EL (cell line): ENCODE measurements at regions not wholly inside any gene's neighbourhood (a gene's known extent, or its start where the extent isn't known, plus 50 kb on each side); places are given as distances from the start of the nearest gene placed in this dataset.
A peak's percentile ranks its signal among the peaks of the same experiment; 100 is the strongest.

Source experiments
- DNase-seq: peaks from one replicate; pipeline ENCODE4 v3.0.0-alpha.2; 2016

GRCh38 chr2:12221584-12221983 lies 475.2 kb downstream of the LPIN1 start:
- DNase-seq = no peak

DNA sequence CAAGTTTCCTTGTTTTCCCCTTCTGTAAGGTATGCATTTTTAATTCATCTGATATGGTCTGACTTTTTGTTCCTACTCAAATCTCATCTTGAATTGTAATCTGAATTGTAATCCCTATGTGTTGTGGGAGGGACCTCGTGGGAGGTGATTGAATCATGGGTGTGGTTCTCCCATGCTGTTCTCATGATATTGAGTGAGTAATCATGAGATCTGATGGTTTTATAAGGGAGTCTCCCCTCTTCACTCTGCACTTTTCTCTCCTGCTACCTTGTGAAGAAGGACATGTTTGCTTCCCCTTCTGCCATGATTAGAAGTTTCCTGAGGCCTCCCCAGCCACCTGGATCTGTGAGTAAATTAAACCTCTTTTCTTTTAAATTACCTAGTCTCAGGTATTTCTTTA lies 476.1 kb downstream of the LPIN1 start:
- no peak for DNase-seq

DNA sequence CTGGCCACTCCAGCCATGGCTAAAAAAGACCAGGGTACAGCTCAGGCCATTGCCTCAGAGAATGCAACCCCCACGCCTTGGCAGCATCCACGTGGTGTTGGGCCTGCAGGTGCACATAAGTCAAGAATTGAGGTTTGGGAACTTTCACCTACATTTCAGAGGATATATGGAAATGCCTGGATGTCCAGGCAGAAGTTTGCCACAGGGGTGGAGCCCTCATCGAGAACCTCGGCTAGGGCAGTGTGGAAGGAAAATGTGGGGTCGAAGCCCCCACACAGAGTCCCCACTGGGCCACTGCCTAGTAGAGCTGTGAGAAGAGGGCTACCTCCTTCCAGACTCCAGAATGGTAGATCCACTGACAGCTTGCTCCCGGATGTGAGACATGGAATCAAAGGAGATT lies 477.3 kb downstream of the LPIN1 start:
- no peak for DNase-seq

DNA sequence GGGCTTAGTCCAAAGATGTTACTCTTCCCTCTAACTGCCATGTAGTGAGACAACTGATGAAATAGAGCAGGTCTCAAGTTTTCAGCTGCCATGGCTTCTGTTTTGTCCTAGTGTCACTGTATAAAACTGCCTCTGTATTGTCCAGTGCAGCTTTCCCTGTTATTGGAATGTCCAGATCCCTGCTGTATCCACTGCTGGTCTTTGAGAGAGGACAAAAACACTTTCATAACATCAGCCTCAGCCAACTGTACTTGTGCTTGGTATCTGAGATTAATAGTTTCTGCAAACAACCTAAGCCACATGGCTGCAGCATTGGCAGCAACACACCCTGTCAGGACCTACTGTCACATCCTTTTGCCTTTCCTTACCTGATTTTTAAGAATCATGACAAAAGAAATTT lies 480.2 kb downstream of the LPIN1 start:
- DNase-seq = no peak

DNA sequence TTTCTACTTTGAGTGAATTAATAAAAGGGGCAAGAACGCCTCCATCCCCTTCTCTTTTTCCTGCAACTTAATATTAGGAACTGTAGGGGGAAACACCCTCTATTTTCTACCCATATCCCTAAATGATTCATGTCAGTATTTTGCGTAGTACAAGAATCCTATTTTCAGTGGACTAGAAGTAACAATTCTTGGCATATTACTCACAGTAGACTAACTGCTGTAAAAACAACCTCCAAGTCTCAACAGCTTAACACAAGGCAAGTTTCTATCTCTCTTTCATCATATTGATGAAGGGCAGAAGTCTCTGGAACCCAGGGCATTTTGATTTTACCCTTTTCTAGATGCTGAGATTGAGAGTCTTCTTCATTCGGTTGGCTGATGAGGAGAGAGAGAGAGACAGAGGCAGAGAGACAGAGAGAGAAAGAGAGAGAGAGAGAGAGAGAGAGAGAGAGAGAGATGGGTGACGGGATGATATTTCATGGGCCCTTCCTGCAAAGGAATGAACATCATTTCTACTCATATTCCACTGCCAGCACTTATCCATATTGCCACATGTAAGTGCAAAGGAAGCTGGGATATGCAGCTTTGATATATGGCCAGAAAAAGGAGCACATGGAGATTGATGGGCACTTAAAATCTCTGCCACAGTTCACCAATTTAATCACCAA lies 481.6 kb downstream of the LPIN1 start:
- peak; percentile 52 for DNase-seq

DNA sequence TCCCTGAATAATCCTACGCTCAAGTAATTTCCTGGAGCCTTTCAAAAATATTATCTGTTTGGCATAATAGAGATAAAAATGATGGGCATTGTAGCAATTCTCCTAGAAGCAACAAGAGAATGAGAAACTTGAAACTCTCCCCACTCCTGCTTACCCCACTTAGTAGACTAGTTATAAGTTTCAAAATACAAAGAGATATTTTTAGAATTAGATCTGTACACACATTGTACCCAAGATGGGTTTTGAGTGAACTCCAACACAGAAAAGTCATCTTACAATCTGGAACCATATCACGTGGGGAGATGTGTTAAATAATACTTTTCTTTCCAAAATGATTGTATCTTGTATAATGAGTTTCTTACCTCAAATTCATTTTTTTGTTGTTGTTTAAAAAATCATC lies 484.9 kb downstream of the LPIN1 start:
- DNase-seq = no peak

DNA sequence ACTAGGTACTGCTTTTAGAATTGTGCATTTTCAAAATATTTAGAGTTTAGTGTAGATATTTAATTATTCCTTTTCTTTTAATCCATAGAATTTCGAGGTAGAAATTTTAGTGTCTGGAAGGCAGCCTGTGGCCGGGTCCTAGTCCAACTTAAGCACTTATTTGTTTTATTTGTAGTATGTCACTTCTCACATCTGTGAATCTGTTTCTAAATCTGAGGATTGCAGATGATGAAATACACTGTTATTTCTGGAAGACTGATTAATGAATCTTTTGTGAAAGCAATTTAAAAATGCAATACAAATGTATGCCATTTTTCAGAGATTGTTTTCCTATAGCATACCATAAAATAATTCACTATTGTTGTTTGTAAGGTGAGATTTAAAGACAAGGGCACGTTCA lies 483.9 kb upstream of the TRIB2 start:
- no peak for DNase-seq

DNA sequence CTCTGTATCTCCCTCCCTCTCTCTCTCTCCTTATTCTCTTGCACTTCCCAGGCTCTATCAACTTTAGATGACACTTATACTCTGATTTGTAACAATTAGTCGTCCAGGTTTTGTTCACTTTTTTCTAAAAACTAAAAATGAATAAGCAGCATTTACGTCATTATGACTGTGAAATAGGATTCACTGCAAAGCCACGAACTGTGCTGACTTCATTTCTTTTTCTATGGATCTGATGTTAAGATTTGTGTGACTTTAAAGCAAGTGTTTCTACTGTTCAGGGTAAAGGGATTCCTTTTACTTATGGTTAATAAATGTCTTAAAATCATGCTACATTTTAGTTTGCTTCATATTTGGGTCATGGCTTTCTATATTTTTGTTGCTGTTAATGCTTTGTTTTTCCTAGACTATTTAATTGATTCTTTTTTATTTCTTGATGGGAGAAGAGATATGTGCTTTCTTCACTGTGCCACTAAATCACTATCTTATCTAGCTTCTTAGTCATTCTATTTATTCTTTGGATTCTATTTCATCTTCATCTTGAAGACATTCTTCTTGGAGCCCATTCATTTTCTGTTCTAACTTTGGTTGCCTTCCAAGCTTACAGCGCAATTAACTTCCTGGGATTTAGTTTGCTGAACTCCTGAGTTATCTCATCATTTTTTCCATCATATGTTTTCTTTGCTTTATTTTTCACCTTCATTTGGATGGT lies 480.4 kb upstream of the TRIB2 start:
- no peak for DNase-seq

DNA sequence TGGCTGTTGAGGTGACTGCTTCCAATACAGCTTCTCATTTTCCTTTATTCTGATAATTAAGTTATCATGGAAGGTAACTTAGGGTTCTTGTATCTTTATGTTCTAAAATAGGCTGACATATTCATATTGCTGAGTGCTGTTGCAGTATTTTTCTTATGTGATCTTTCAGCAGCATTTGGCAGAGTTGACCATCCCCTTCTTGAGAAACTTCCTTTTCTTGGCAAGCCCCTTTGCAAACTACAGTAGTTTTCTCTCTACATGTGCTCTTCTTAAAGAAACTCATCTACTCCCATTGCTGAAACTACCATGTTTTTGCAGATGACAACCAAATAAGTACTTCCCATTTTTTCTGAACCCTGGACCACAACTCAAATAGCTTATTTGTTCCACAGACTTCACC lies 476.5 kb upstream of the TRIB2 start:
- no peak for DNase-seq

DNA sequence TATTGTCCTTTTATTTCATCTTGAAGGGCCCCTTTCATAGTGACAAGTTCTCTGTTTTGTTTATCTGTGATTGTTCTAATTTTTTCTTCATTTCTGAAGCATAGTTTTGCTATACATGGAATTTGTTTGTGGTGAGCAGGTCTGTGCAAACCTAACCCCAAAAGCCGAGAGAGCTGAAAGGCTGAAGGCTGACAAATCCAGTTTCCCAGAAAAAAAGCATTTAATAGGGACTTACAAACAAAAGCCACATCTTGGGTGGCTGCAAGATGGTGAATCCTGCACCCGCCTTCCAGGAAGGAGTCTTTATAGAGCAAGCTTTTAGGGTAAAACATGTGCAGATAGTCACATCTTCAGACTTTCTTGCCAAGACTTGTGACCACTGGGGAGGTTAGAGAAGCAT lies 473.4 kb upstream of the TRIB2 start:
- peak; percentile 19 for DNase-seq

GRCh38 chr2:12244070-12244469 lies 472.7 kb upstream of the TRIB2 start:
- peak; percentile 47 for DNase-seq

DNA sequence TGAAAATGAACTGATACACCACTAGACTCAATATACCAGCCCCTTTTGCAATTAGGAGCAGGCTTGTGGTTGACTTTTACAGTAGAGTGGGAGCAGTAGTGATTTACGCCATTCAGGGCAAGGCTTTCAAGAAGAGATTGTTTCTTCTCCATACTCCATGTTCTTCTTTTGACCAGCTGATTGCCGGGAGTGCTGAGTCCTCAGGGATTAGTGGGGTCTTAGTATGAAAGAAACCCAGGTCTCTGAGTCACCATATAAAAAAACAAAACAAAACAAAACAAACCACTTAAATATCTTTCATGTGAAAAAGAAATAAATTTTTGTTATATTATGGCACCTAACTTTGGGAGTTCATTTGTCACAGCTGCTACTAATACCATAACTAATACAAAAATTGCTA lies 465.6 kb upstream of the TRIB2 start:
- no peak for DNase-seq

DNA sequence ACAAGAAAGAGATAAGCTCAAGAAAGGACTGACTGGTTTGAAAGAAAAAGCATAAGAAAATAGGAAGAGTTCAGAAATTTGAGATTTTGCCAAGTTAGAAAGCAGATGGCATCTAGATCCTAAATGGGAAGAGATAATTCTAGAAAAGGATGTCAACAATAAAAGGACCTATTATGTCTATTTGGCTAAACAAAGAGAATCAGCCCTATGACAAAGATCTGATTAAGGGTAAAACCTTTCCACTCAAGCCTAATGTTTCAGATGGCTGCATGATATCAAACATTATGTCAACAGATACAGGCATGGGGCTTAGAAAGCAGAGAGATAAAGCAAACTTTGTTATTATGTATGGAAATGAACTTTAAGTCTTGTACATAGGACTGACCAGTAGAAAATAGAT lies 465.0 kb upstream of the TRIB2 start:
- DNase-seq = no peak

DNA sequence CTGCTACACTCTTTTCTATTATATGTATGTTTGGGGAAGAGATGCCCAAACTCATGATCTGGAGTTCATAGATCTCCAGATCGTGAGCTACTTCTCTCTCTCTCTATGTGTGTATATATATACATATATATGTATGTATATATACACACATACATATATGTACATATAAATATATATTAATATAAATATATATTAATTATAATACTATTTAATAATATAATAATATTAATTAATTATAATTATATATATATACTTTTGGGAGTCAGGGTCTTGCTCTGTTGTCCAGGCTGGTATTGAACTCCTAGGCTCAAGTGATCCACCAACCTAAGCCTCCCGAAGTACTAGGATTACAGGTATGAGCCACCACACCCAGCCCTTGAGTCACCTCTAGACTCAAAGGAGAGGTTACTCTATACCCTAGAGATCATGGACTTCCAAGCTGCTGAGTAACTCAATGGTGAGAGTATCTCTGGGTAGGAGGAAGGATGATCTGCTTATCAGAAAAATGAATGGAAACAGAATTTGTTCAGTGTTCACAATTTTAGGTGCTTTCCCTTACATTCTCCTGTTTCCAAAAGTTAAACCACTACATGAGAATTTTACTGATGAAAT lies 463.5 kb upstream of the TRIB2 start:
- DNase-seq = no peak

GRCh38 chr2:12254280-12254860 lies 462.4 kb upstream of the TRIB2 start:
- no peak for DNase-seq

- no peak for DNase-seq
These were observed 460.5 kb upstream of the TRIB2 start for GRCh38 chr2:12256206-12256605.

GRCh38 chr2:12257476-12257875 lies 459.3 kb upstream of the TRIB2 start:
- DNase-seq = no peak

GRCh38 chr2:12259493-12259892 lies 457.2 kb upstream of the TRIB2 start:
- no peak for DNase-seq

- DNase-seq = peak; percentile 32
These were observed 454.6 kb upstream of the TRIB2 start for GRCh38 chr2:12261986-12262680.

DNA sequence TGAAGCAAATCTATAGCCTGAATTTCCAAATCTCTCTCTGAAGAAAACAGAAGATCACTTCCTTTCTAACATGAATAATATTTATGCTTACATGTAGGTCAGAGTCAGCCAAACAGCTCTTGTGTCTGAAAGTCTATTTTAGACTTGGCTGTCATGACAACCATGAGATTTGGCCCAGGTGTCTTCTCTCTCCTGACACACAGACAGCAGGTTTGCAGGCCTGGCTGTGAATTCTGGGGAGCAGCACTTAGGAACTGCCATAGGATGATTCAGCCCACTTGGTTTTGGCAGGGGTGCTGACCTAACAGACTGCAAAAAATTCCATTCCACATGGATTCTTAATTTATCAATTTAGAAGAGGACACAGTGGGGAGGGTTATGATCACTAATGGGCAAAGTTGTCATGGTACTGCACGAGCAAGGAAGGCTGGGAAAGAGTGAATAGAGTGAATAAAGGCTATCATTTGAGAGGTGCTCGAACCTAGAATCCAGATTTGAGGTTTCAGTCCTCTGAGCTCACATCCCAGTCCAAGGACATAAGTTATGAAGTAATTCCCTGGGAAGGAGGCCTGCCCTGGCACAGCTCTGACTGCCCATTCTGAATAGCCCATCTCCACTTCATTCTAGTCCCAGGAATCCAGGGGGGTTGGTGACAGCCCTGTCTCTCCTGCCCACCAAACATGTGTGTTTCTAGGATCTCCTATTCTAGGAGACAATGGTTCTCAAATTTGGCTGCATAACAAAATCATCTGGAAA lies 453.9 kb upstream of the TRIB2 start:
- DNase-seq = peak; percentile 25

GRCh38 chr2:12263730-12264129 lies 453.0 kb upstream of the TRIB2 start:
- no peak for DNase-seq

- DNase-seq = no peak
These were observed 452.6 kb upstream of the TRIB2 start for GRCh38 chr2:12264146-12264545.

DNA sequence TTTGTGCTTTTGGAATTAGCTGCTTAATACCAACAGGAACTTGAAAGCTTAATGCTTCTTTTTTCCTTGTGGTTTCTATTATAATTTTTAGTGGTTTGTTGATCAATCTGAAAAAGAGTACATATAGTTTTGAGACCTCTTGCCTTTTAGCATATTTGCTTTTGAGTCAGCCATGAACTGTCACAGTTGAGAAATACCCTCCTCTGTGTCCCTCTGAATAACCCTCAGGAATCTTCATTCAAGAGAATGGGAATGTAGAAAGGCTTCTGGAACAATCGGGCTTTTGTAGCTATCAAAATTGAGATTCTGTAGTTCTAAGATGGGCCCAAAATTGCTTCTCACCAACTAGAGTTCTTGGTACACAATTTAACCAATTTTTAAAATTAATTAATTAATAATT lies 451.1 kb upstream of the TRIB2 start:
- no peak for DNase-seq
